HEK293 (cell line): ENCODE measurements at regions not wholly inside any gene's neighbourhood (a gene's known extent, or its start where the extent isn't known, plus 50 kb on each side); places are given as distances from the start of the nearest gene placed in this dataset.

Source experiments
- CTCF ChIA-PET: fragments of 350-600 bp; formaldehyde crosslinking; extraction: SDS; loops from one replicate; lab custom pipeline; 2021; ENCODE audit warnings: antibody characterized with exemption; lab: Yijun Ruan, JAX
- POLR2A ChIA-PET: fragments of 300-600 bp; formaldehyde crosslinking; extraction: SDS; loops from one replicate; lab custom pipeline; 2020; ENCODE audit warnings: antibody characterized with exemption, inconsistent platforms; lab: Yijun Ruan, JAX
- H3K27ac ChIP-seq: fragments of 200-500 bp; sonication (Bioruptor generic); 2 replicates; pipeline ENCODE4 v1.5.1; 2014; ENCODE audit warnings: low read depth, low read length, control low read depth, inconsistent platforms; ENCODE audit errors: extremely low read depth
- H3K36me3 ChIP-seq, 2 experiments: fragments of 200-500 bp in 1 of 2; sonication (Bioruptor generic) in 1 of 2; 1 replicate in 1 of 2; 2 replicates in 1 of 2; pipeline ENCODE4 v1.5.1; 2014 to 2017; ENCODE audit warnings: inconsistent platforms in 2 of 2, low read length in 2 of 2; ENCODE audit not compliant: control insufficient read depth in 2 of 2, insufficient read depth in 1 of 2
- H3K4me1 ChIP-seq: fragments of 200-500 bp; sonication (Bioruptor generic); 2 replicates; pipeline ENCODE4 v1.5.1; 2014; ENCODE audit warnings: mild to moderate bottlenecking, low read length, inconsistent platforms; ENCODE audit not compliant: control insufficient read depth, insufficient read depth
- H3K4me3 ChIP-seq: 2 replicates; pipeline ENCODE4 v1.5.1; 2011; ENCODE audit warnings: low read depth, mild to moderate bottlenecking, control low read depth, low read length, moderate library complexity
- H3K9me3 ChIP-seq: fragments of 200-500 bp; sonication (Bioruptor generic); 2 replicates; pipeline ENCODE4 v1.5.1; 2014; ENCODE audit warnings: low read depth, low read length, inconsistent platforms; ENCODE audit not compliant: control insufficient read depth, insufficient read depth
- BCL11A ChIP-seq: fragments of 450-650 bp; formaldehyde crosslinking; IDR thresholded peaks from 2 replicates; pipeline ENCODE4 v1.5.1; 2016; ENCODE audit warnings: low read depth, missing biosample characterization, missing genetic modification characterization
- EGR2 ChIP-seq: fragments of 450-650 bp; formaldehyde crosslinking; IDR thresholded peaks from 2 replicates; pipeline ENCODE4 v1.5.1; 2016; ENCODE audit warnings: low read depth, missing biosample characterization, missing genetic modification characterization
- FEZF1 ChIP-seq: fragments of 450-650 bp; formaldehyde crosslinking; IDR thresholded peaks from 2 replicates; pipeline ENCODE4 v1.5.1; 2016; ENCODE audit warnings: missing biosample characterization, missing genetic modification characterization
- GLI2 ChIP-seq: fragments of 450-650 bp; formaldehyde crosslinking; IDR thresholded peaks from 2 replicates; pipeline ENCODE4; 2017; ENCODE audit warnings: missing biosample characterization, missing genetic modification characterization, low read depth, borderline replicate concordance
- GLI4 ChIP-seq: fragments of 450-650 bp; formaldehyde crosslinking; IDR thresholded peaks from 2 replicates; pipeline ENCODE4 v1.5.1; 2016; ENCODE audit warnings: missing biosample characterization, missing genetic modification characterization
- HIC1 ChIP-seq: fragments of 450-650 bp; formaldehyde crosslinking; IDR thresholded peaks from 2 replicates; pipeline ENCODE4 v1.5.1; 2016; ENCODE audit warnings: missing biosample characterization, missing genetic modification characterization
- HOXA7 ChIP-seq: sonication (generic); formaldehyde crosslinking; IDR thresholded peaks from 2 replicates; pipeline ENCODE4 v1.8.1; 2022; ENCODE audit warnings: missing genetic modification reagents, borderline replicate concordance
- KLF1 ChIP-seq: fragments of 450-650 bp; formaldehyde crosslinking; IDR thresholded peaks from 2 replicates; pipeline ENCODE4 v1.5.1; 2016; ENCODE audit warnings: missing biosample characterization, missing genetic modification characterization
- PBX3 ChIP-seq: sonication (generic); formaldehyde crosslinking; IDR thresholded peaks from 2 replicates; pipeline ENCODE4 v1.8.1; 2022; ENCODE audit warnings: mild to moderate bottlenecking, moderate library complexity, missing genetic modification reagents
- ZBTB11 ChIP-seq: fragments of 450-650 bp; formaldehyde crosslinking; conservative IDR thresholded peaks from 2 replicates; pipeline ENCODE4 v1.5.1; 2016; ENCODE audit warnings: low read depth, missing biosample characterization, missing genetic modification characterization
- ZBTB6 ChIP-seq: fragments of 450-650 bp; formaldehyde crosslinking; IDR thresholded peaks from 2 replicates; pipeline ENCODE4 v1.5.1; 2017; ENCODE audit warnings: missing biosample characterization, missing genetic modification characterization
- ZBTB8A ChIP-seq: fragments of 450-650 bp; formaldehyde crosslinking; IDR thresholded peaks from 2 replicates; pipeline ENCODE4 v1.5.1; 2016; ENCODE audit warnings: missing biosample characterization, missing genetic modification characterization
- ZFHX2 ChIP-seq: fragments of 450-650 bp; formaldehyde crosslinking; conservative IDR thresholded peaks from 2 replicates; pipeline ENCODE4 v1.5.1; 2016; ENCODE audit warnings: missing biosample characterization, missing genetic modification characterization
- ZNF426 ChIP-seq: fragments of 450-650 bp; formaldehyde crosslinking; IDR thresholded peaks from 2 replicates; pipeline ENCODE4 v1.5.1; 2017; ENCODE audit warnings: missing biosample characterization, missing genetic modification characterization, mild to moderate bottlenecking, inconsistent platforms, moderate library complexity
- ZNF555 ChIP-seq: fragments of 450-650 bp; formaldehyde crosslinking; conservative IDR thresholded peaks from 2 replicates; pipeline ENCODE4 v1.5.1; 2017; ENCODE audit warnings: missing biosample characterization, mild to moderate bottlenecking, missing genetic modification characterization, inconsistent platforms
- ZNF660 ChIP-seq: fragments of 450-650 bp; IDR thresholded peaks from 2 replicates; pipeline ENCODE4 v1.5.1; 2018; ENCODE audit warnings: missing biosample characterization, mild to moderate bottlenecking, missing genetic modification characterization
- ZNF704 ChIP-seq: fragments of 450-650 bp; formaldehyde crosslinking; IDR thresholded peaks from 2 replicates; pipeline ENCODE4 v1.5.1; 2016; ENCODE audit warnings: missing biosample characterization, missing genetic modification characterization
- ZNF830 ChIP-seq: fragments of 450-650 bp; IDR thresholded peaks from 2 replicates; pipeline ENCODE4 v1.5.0; 2018; ENCODE audit warnings: missing biosample characterization, missing genetic modification characterization, low read depth, mild to moderate bottlenecking, moderate library complexity

GRCh38 chr16:85227946-85228862, 115.9 kb upstream of the CIBAR2 start (continued):
- TF ChIP-seq ZNF555 (no peak), ZBTB6 (tag by site-specific recombination) (no peak), GLI4 (tag by site-specific recombination) (no peak), HIC1 (tag by site-specific recombination) (no peak), ZNF830 (no peak), GLI2 (no peak), ZBTB8A (peak; percentile 22; the same call in 1 of the 2 replicates), ZBTB11 (tag by site-specific recombination) (no peak), ZNF704 (no peak), HOXA7 (CRISPR knock-in tag) (no peak), ZNF426 (tag by site-specific recombination) (no peak), BCL11A (tag by site-specific recombination) (no peak), FEZF1 (peak; percentile 91)
- TF ChIP-seq, all 188 proteins: peak for 27

GRCh38 chr16:85228970-85229430, 116.7 kb upstream of the CIBAR2 start:
- POLR2A ChIA-PET = no interaction called here
- TF ChIP-seq PBX3 (CRISPR knock-in tag) = 0 out of 2 replicates have a peak, but pooled peaks have one; percentile 33
- TF ChIP-seq ZFHX2 (tag by site-specific recombination) = peak; percentile 78
- TF ChIP-seq KLF1 = no peak
- TF ChIP-seq EGR2 (tag by site-specific recombination) = peak; percentile 75
- no peak for TF ChIP-seq ZNF660 (tag by site-specific recombination)
- Histone ChIP-seq H3K9me3 (no peaks in the 10 kb centered on the region), H3K36me3 (no peaks in the 10 kb centered on the region), H3K4me1 (peaks cover 10% of the 10 kb centered on the region), H3K4me3 (no peak overlapping the region), H3K27ac (no peak overlapping the region)
- CTCF ChIA-PET = no interaction called here
